Fibroblast of the aortic adventitia (primary cell): ENCODE measurements at regions not wholly inside any gene's neighbourhood (a gene's known extent, or its start where the extent isn't known, plus 50 kb on each side); places are given as distances from the start of the nearest gene placed in this dataset.

Experiments used
- DNase-seq: peaks from one replicate; pipeline ENCODE4 v3.0.0-alpha.2; 2010; ENCODE audit warnings: low read depth
- H3K4me3 ChIP-seq: 2 replicates; pipeline ENCODE4 v1.5.1; 2011; ENCODE audit warnings: low read depth, mild to moderate bottlenecking, control low read depth, low read length, moderate library complexity
- CTCF ChIP-seq: IDR thresholded peaks from 2 replicates; pipeline ENCODE4 v1.5.1; 2011; ENCODE audit warnings: mild to moderate bottlenecking, low read length, control low read depth, inconsistent platforms; ENCODE audit not compliant: insufficient read depth

GRCh38 chr7:118132764-118133163 is 51.2 kb upstream of the LSM8 start:
- no peak overlapping the region for H3K4me3 ChIP-seq
- TF ChIP-seq CTCF: no peak
- DNase-seq: no peak
